ENCODE measurements at regions not wholly inside any gene's neighbourhood (a gene's known extent, or its start where the extent isn't known, plus 50 kb on each side); places are given as distances from the start of the nearest gene placed in this dataset.
"Not testable (repeated sequence)": the region's sequence is repeated elsewhere in the genome, so short reads cannot be mapped to it uniquely, and the experiment has no call there.

- no peak for DNase-seq (ENCODE audit: low spot score)
- in situ Hi-C loops (cut with MboI; ENCODE audit: low pct_unique_long_range_greater_than_20kb, low sequenced_read_pairs, unreplicated experiment) = no loop called here
- no peak for TF ChIP-seq CTCF (IDR thresholded peaks at IDR 0.05; ENCODE audit: extremely low read depth, insufficient read depth, missing control alignments)
These were observed 535.4 kb downstream of the PRKD1 start for GRCh38 chr14:29392287-29392686.

GRCh38 chr14:29403091-29403490 is 524.6 kb downstream of the PRKD1 start:
- no peak for TF ChIP-seq CTCF (IDR thresholded peaks at IDR 0.05; ENCODE audit: extremely low read depth, insufficient read depth, missing control alignments)
- no peak for DNase-seq (ENCODE audit: low spot score)
- in situ Hi-C loops (cut with MboI; ENCODE audit: low pct_unique_long_range_greater_than_20kb, low sequenced_read_pairs, unreplicated experiment) = no loop called here

GRCh38 chr14:29410581-29410980 is 517.1 kb downstream of the PRKD1 start:
- DNase-seq (ENCODE audit: low spot score) = no peak
- in situ Hi-C loops (cut with MboI; ENCODE audit: low pct_unique_long_range_greater_than_20kb, low sequenced_read_pairs, unreplicated experiment) = no loop called here
- no peak for TF ChIP-seq CTCF (IDR thresholded peaks at IDR 0.05; ENCODE audit: extremely low read depth, insufficient read depth, missing control alignments)

- in situ Hi-C loops (cut with MboI; ENCODE audit: low pct_unique_long_range_greater_than_20kb, low sequenced_read_pairs, unreplicated experiment); DNase-seq (ENCODE audit: low spot score): not testable (repeated sequence)
These were observed 512.7 kb downstream of the PRKD1 start for GRCh38 chr14:29414931-29415330.

- DNase-seq (ENCODE audit: low spot score) = no peak
- TF ChIP-seq CTCF (IDR thresholded peaks at IDR 0.05; ENCODE audit: extremely low read depth, insufficient read depth, missing control alignments) = no peak
- in situ Hi-C loops (cut with MboI; ENCODE audit: low pct_unique_long_range_greater_than_20kb, low sequenced_read_pairs, unreplicated experiment) = no loop called here
These were observed 507.9 kb downstream of the PRKD1 start for GRCh38 chr14:29419736-29420135.

GRCh38 chr14:29421156-29421728 is 506.4 kb downstream of the PRKD1 start:
- DNase-seq (ENCODE audit: low spot score) = no peak
- in situ Hi-C loops (cut with MboI; ENCODE audit: low pct_unique_long_range_greater_than_20kb, low sequenced_read_pairs, unreplicated experiment) = no loop called here
- no peak for TF ChIP-seq CTCF (IDR thresholded peaks at IDR 0.05; ENCODE audit: extremely low read depth, insufficient read depth, missing control alignments)

GRCh38 chr14:29425705-29426482 is 501.8 kb downstream of the PRKD1 start:
- no peak for TF ChIP-seq CTCF (IDR thresholded peaks at IDR 0.05; ENCODE audit: extremely low read depth, insufficient read depth, missing control alignments)
- in situ Hi-C loops (cut with MboI; ENCODE audit: low pct_unique_long_range_greater_than_20kb, low sequenced_read_pairs, unreplicated experiment) = no loop called here

More at GRCh38 chr14:29425705-29426482, 501.8 kb downstream of the PRKD1 start:
- DNase-seq (ENCODE audit: low spot score) = no peak

All from GM13977 (cell line).